ENCODE measurements at regions not wholly inside any gene's neighbourhood (a gene's known extent, or its start where the extent isn't known, plus 50 kb on each side); places are given as distances from the start of the nearest gene placed in this dataset.
"Not testable (repeated sequence)": the region's sequence is repeated elsewhere in the genome, so short reads cannot be mapped to it uniquely, and the experiment has no call there.

DNA sequence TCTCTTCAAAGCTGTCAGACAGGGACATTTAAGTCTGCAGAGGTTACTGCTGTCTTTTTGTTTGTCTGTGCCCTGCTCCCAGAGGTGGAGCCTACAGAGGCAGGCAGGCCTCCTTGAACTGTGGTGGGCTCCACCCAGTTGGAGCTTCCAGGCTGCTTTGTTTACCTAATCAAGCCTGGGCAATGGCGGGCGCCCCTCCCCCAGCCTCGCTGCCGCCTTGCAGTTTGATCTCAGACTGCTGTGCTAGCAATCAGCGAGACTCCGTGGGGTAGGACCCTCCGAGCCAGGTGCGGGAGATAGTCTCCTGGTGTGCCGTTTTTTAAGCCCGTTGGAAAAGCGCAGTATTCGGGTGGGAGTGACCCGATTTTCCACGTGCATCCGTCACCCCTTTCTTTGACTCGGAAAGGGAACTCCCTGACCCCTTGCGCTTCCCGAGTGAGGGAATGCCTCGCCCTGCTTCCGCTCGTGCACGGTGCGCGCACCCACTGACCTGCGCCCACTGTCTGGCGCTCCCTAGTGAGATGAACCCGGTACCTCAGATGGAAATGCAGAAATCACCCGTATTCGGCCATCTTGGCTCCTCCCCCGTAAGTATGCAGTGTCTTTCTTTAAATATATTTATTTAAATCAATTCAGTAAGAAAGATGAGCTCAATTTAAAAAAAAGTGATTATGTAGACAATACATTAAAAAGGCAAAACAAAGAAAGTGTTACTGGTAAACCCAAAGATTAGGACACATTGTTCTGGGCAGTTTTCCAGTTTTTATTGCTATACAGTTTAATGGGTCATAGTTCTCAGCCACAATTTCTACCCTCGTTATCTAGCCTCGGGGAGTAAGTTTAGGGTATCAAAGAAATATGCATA, 91.2 kb upstream of the GRM7 start:
- H3K4me1 ChIP-seq (ENCODE audit: control insufficient read depth, insufficient read depth, low read length) = peaks cover 17% of the 10 kb centered on the region
- peak overlapping the region; percentile 21 for H3K27ac ChIP-seq (ENCODE audit: low read depth, low read length)
- H3K9ac ChIP-seq (ENCODE audit: low read depth, low read length); H3K9me3 ChIP-seq (ENCODE audit: control insufficient read depth, insufficient read depth, low read length); H3K27me3 ChIP-seq (ENCODE audit: control insufficient read depth, insufficient read depth, low read length); H3K36me3 ChIP-seq (ENCODE audit: control insufficient read depth, insufficient read depth, low read length): not testable (repeated sequence)
- H3K4me3 ChIP-seq (ENCODE audit: low read depth, low read length) = peak overlapping the region; percentile 38; the same call in 1 of the 2 replicates

DNA sequence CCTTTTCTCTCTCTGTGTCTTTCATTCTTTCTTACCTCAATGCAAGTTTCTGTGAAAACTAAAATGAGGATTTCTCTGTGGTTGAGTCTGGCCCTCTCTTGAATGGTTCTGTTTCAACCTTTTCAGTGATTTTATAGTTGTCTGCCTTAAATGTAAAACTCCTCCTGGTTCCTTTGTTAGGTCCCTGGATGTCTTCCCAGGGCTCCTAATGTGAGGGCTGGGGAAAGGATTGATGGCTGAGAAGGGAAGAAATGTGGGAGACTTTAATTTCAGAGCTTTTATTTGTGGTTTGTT, 90.6 kb upstream of the GRM7 start:
- no peaks in the 10 kb centered on the region for H3K9me3 ChIP-seq (ENCODE audit: control insufficient read depth, insufficient read depth, low read length)
- H3K27ac ChIP-seq (ENCODE audit: low read depth, low read length) = peak overlapping the region; percentile 21
- H3K9ac ChIP-seq (ENCODE audit: low read depth, low read length) = no peak overlapping the region
- H3K4me1 ChIP-seq (ENCODE audit: control insufficient read depth, insufficient read depth, low read length) = peaks cover 17% of the 10 kb centered on the region
- no peaks in the 10 kb centered on the region for H3K27me3 ChIP-seq (ENCODE audit: control insufficient read depth, insufficient read depth, low read length)
- H3K4me3 ChIP-seq (ENCODE audit: low read depth, low read length) = peak overlapping the region; percentile 38; the same call in 1 of the 2 replicates
- no peaks in the 10 kb centered on the region for H3K36me3 ChIP-seq (ENCODE audit: control insufficient read depth, insufficient read depth, low read length)

DNA sequence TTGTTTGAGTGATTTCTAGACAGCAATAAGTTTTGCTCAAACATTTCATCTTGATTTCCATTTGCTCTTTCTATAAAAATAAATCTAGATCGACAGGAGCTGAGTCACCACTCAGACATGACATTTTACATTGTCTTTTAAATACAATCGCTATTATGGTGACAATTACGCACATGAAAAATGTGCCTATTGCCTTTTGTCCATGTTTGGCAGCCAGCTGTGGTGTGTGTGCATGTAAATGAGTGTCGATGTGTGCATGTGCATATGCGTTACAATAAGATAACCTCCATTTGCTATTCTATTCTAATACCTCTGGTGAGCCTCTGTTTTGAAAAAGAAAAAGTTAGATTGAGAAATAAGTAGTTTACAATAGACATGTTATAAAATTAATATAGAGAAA, 89.7 kb upstream of the GRM7 start:
- Histone ChIP-seq H3K27ac (ENCODE audit: low read depth, low read length) (no peak overlapping the region), H3K36me3 (ENCODE audit: control insufficient read depth, insufficient read depth, low read length) (no peaks in the 10 kb centered on the region), H3K9ac (ENCODE audit: low read depth, low read length) (no peak overlapping the region), H3K4me1 (ENCODE audit: control insufficient read depth, insufficient read depth, low read length) (peaks cover 17% of the 10 kb centered on the region), H3K9me3 (ENCODE audit: control insufficient read depth, insufficient read depth, low read length) (no peaks in the 10 kb centered on the region), H3K4me3 (ENCODE audit: low read depth, low read length) (no peak overlapping the region), H3K27me3 (ENCODE audit: control insufficient read depth, insufficient read depth, low read length) (no peaks in the 10 kb centered on the region)

DNA sequence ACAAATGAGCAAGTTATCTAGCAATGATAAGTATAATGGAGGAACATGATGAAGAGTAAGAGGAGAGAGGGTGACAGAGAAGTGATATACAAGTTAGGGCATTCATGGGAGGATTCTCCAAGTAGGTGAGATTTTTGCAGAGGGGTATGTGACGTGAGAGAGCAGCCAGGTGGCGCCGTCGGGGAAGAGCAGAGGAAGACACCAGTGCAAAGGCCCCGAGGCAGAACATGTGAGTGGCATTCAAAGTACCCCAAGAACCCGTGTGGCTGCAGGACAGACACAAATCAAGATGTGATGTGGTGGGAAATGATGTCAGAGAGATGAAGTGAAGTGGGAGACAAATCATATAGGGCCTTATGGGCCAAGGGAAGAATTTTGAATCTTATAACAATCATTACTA, 81.8 kb upstream of the GRM7 start:
- no peaks in the 10 kb centered on the region for H3K9me3 ChIP-seq (ENCODE audit: control insufficient read depth, insufficient read depth, low read length)
- H3K4me3 ChIP-seq (ENCODE audit: low read depth, low read length) = no peak overlapping the region
- H3K27ac ChIP-seq (ENCODE audit: low read depth, low read length) = no peak overlapping the region
- H3K9ac ChIP-seq (ENCODE audit: low read depth, low read length) = no peak overlapping the region
- H3K4me1 ChIP-seq (ENCODE audit: control insufficient read depth, insufficient read depth, low read length) = peaks cover 8% of the 10 kb centered on the region
- no peaks in the 10 kb centered on the region for H3K36me3 ChIP-seq (ENCODE audit: control insufficient read depth, insufficient read depth, low read length)
- H3K27me3 ChIP-seq (ENCODE audit: control insufficient read depth, insufficient read depth, low read length) = no peaks in the 10 kb centered on the region

DNA sequence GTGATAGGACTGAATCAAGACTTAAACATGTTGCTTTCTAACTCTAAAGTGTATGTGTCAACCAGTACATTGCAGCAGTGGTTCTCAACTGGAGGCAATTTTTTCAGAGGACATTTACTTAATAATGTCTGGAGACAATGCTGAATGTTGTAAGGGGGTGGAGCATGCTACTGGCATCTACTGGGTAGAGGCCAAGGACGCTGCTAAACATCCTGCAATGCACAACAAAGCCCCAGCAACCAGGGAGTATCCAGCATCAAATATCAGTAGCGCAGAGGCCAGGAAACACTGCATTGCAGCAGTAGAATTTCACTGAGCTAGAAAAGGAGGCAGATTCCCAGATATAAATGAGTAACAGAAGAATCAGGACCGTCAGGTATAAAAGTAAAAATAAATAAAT, 79.8 kb upstream of the GRM7 start:
- Histone ChIP-seq H3K27ac (ENCODE audit: low read depth, low read length) (no peak overlapping the region), H3K9me3 (ENCODE audit: control insufficient read depth, insufficient read depth, low read length) (no peaks in the 10 kb centered on the region), H3K4me3 (ENCODE audit: low read depth, low read length) (no peak overlapping the region), H3K27me3 (ENCODE audit: control insufficient read depth, insufficient read depth, low read length) (no peaks in the 10 kb centered on the region), H3K9ac (ENCODE audit: low read depth, low read length) (no peak overlapping the region), H3K36me3 (ENCODE audit: control insufficient read depth, insufficient read depth, low read length) (no peaks in the 10 kb centered on the region), H3K4me1 (ENCODE audit: control insufficient read depth, insufficient read depth, low read length) (peaks cover 8% of the 10 kb centered on the region)

DNA sequence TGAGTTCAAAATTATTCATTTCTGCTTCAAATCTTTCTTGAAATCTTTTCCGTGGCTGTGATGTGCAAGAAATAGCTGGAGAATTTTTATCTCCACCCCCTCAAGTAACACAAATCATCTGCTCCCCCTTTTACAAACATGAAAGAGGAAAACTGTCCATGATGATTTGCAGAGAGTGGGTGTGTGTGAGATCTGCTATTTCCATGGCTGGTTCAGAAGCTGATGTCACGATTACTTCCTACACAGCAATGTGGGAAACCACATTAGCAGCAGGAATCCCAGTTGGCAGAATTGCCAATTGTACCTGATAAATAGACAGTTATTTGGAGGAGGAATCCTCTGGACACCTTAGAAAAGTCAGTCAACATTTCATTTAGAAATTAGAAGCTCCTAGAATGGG, 75.2 kb upstream of the GRM7 start:
- Histone ChIP-seq H3K27me3 (ENCODE audit: control insufficient read depth, insufficient read depth, low read length) (no peaks in the 10 kb centered on the region), H3K9me3 (ENCODE audit: control insufficient read depth, insufficient read depth, low read length) (no peaks in the 10 kb centered on the region), H3K9ac (ENCODE audit: low read depth, low read length) (no peak overlapping the region), H3K36me3 (ENCODE audit: control insufficient read depth, insufficient read depth, low read length) (no peaks in the 10 kb centered on the region), H3K27ac (ENCODE audit: low read depth, low read length) (no peak overlapping the region), H3K4me1 (ENCODE audit: control insufficient read depth, insufficient read depth, low read length) (peaks cover 7% of the 10 kb centered on the region), H3K4me3 (ENCODE audit: low read depth, low read length) (no peak overlapping the region)

DNA sequence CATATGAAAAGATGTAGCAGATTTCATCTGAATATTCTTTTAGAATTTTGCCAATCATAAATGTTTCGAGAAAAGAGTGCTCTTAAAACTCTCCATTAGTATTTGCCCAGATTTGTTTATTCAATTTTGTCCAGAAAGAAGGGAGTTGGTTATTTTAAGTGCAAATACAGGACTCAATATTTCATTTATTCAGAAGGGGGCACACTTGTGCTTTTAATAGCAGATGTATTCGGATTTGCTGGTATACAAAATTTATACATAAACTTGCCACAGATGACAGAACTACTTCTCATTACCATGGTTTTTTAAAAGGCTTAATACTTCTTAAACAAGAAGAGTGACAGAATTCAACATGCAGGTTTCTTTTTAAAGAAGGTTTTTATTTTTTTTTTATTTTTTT, 69.8 kb upstream of the GRM7 start:
- no peaks in the 10 kb centered on the region for H3K9me3 ChIP-seq (ENCODE audit: control insufficient read depth, insufficient read depth, low read length)
- no peaks in the 10 kb centered on the region for H3K27me3 ChIP-seq (ENCODE audit: control insufficient read depth, insufficient read depth, low read length)
- H3K36me3 ChIP-seq (ENCODE audit: control insufficient read depth, insufficient read depth, low read length) = no peaks in the 10 kb centered on the region
- H3K4me1 ChIP-seq (ENCODE audit: control insufficient read depth, insufficient read depth, low read length) = no peaks in the 10 kb centered on the region
- no peak overlapping the region for H3K9ac ChIP-seq (ENCODE audit: low read depth, low read length)
- H3K27ac ChIP-seq (ENCODE audit: low read depth, low read length) = no peak overlapping the region
- no peak overlapping the region for H3K4me3 ChIP-seq (ENCODE audit: low read depth, low read length)

DNA sequence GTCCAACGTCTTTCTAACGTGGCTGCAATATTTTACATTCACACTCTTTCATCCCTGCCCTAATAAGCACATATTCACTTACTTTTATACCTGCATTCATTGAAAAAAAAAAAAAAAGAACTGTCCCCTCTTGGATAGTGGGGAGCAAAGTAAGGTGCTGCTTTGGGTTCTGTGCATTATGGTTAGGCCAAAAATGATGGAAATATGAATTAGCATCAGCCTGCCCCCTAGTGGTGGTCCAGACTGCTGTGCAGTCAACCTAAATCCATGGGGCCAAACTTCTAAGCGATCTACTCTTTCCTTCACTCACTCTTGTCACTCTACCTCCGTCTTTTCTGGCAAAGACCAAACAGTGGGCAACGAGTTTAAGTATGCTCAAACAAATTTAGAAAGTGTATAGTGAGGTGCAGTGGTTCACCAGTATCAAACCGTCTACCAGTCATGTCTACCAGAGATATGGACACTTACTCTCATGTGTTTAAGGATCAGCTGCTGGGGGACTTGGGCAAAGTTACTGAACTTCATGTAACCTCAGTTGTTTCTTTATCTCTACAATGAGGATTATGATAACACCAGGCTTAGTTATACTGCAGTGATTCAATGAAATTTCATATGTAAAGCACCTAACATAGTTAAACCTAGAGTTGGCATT, 61.5 kb upstream of the GRM7 start:
- no peaks in the 10 kb centered on the region for H3K27me3 ChIP-seq (ENCODE audit: control insufficient read depth, insufficient read depth, low read length)
- no peaks in the 10 kb centered on the region for H3K4me1 ChIP-seq (ENCODE audit: control insufficient read depth, insufficient read depth, low read length)
- H3K36me3 ChIP-seq (ENCODE audit: control insufficient read depth, insufficient read depth, low read length) = no peaks in the 10 kb centered on the region
- H3K9me3 ChIP-seq (ENCODE audit: control insufficient read depth, insufficient read depth, low read length) = no peaks in the 10 kb centered on the region
- H3K4me3 ChIP-seq (ENCODE audit: low read depth, low read length) = no peak overlapping the region
- no peak overlapping the region for H3K27ac ChIP-seq (ENCODE audit: low read depth, low read length)
- H3K9ac ChIP-seq (ENCODE audit: low read depth, low read length) = no peak overlapping the region

DNA sequence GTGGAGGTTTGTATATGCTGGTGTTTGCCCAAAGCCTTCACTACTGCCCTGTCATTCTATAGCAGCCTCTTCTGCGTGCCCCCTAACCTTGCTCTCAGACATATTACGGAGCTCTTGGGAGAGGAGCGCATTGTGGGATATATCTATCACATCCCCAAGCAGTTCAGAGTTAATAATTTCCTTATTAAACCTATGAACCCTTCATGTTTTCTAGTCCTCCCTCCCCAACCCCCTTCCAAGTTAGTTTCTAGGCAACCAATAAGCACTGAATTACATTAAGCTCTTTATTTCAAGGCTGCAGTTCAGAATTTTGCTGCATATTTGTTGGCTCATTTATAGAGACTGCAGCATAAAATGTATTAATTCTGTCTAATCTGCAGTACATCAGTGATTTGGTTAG, 57.3 kb upstream of the GRM7 start:
- no peaks in the 10 kb centered on the region for H3K36me3 ChIP-seq (ENCODE audit: control insufficient read depth, insufficient read depth, low read length)
- no peak overlapping the region for H3K27ac ChIP-seq (ENCODE audit: low read depth, low read length)
- H3K4me1 ChIP-seq (ENCODE audit: control insufficient read depth, insufficient read depth, low read length) = no peaks in the 10 kb centered on the region

DNA sequence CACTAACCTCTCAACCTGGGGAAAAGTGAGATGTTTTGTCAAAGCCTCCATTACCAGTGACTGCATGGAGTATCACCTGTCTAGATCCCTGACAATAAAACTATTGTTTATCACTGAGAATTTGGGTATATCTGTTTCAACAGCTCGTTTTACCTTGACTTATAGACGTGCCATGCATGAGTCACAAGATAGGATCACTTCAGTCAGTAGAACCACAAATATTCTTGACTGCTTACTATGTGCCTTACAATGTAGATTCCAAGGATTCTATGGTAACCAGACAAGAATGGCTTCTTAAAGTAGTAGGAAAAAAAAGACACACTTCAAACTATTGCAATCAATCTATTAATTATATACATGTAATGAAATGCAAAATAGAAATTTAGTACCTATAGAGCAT, 55.7 kb upstream of the GRM7 start:
- Histone ChIP-seq H3K27ac (ENCODE audit: low read depth, low read length) (no peak overlapping the region), H3K9ac (ENCODE audit: low read depth, low read length) (no peak overlapping the region), H3K4me3 (ENCODE audit: low read depth, low read length) (no peak overlapping the region), H3K27me3 (ENCODE audit: control insufficient read depth, insufficient read depth, low read length) (no peaks in the 10 kb centered on the region), H3K9me3 (ENCODE audit: control insufficient read depth, insufficient read depth, low read length) (no peaks in the 10 kb centered on the region), H3K4me1 (ENCODE audit: control insufficient read depth, insufficient read depth, low read length) (no peaks in the 10 kb centered on the region), H3K36me3 (ENCODE audit: control insufficient read depth, insufficient read depth, low read length) (no peaks in the 10 kb centered on the region)

More for the DNA sequence above, 57.3 kb upstream of the GRM7 start:
- Histone ChIP-seq H3K9me3 (ENCODE audit: control insufficient read depth, insufficient read depth, low read length) (no peaks in the 10 kb centered on the region), H3K4me3 (ENCODE audit: low read depth, low read length) (no peak overlapping the region), H3K27me3 (ENCODE audit: control insufficient read depth, insufficient read depth, low read length) (no peaks in the 10 kb centered on the region), H3K9ac (ENCODE audit: low read depth, low read length) (no peak overlapping the region)

DNA sequence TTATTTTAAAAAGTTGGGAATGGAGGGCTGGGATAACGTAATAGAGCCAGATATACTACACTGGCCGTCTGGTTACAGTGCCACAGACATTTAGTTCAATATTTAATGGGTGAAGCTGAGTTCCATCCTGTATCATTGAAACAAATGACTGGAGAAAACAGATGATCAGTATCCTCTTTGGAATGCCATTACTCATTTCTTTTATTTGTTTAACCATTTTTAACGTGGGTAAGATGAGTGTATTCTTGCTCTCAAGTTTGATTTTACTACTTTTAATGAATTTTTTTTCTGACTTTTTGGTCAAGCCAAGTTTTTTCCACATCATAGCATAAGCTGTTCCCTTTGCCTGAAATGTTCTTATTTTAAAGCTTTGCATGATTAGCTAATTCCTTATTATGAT, 53.9 kb upstream of the GRM7 start:
- Histone ChIP-seq H3K9ac (ENCODE audit: low read depth, low read length) (no peak overlapping the region), H3K36me3 (ENCODE audit: control insufficient read depth, insufficient read depth, low read length) (no peaks in the 10 kb centered on the region), H3K27me3 (ENCODE audit: control insufficient read depth, insufficient read depth, low read length) (no peaks in the 10 kb centered on the region), H3K4me3 (ENCODE audit: low read depth, low read length) (no peak overlapping the region), H3K4me1 (ENCODE audit: control insufficient read depth, insufficient read depth, low read length) (no peaks in the 10 kb centered on the region), H3K9me3 (ENCODE audit: control insufficient read depth, insufficient read depth, low read length) (no peaks in the 10 kb centered on the region), H3K27ac (ENCODE audit: low read depth, low read length) (no peak overlapping the region)

Measured in HUES48 (cell line).